Peyer's patch (tissue), 4 donors: ENCODE measurements at regions not wholly inside any gene's neighbourhood (a gene's known extent, or its start where the extent isn't known, plus 50 kb on each side); places are given as distances from the start of the nearest gene placed in this dataset.

Source experiments
- POLR2A ChIP-seq, 2 donors: fragments of 450-650 bp; IDR thresholded peaks; one replicate each; pipeline ENCODE4 v1.5.1; 2017; ENCODE audit warnings: antibody characterized with exemption in 2 of 2, mild to moderate bottlenecking in 2 of 2, moderate library complexity in 2 of 2
- TF ChIP-seq, protein P1 (sequence below), 6 experiments: fragments of 450-650 bp in 4 of 6; fragments of 200-600 bp in 2 of 6; sonication (generic) in 1 of 6; IDR thresholded peaks; one replicate each; pipeline ENCODE4 v1.5.1; 2017 to 2019; ENCODE audit warnings: antibody characterized with exemption in 6 of 6, mild to moderate bottlenecking in 3 of 6, moderate library complexity in 1 of 6

GRCh38 chr7:110387689-110388088 is 703.2 kb upstream of the LRRN3 start:
- TF ChIP-seq, protein P1, sequence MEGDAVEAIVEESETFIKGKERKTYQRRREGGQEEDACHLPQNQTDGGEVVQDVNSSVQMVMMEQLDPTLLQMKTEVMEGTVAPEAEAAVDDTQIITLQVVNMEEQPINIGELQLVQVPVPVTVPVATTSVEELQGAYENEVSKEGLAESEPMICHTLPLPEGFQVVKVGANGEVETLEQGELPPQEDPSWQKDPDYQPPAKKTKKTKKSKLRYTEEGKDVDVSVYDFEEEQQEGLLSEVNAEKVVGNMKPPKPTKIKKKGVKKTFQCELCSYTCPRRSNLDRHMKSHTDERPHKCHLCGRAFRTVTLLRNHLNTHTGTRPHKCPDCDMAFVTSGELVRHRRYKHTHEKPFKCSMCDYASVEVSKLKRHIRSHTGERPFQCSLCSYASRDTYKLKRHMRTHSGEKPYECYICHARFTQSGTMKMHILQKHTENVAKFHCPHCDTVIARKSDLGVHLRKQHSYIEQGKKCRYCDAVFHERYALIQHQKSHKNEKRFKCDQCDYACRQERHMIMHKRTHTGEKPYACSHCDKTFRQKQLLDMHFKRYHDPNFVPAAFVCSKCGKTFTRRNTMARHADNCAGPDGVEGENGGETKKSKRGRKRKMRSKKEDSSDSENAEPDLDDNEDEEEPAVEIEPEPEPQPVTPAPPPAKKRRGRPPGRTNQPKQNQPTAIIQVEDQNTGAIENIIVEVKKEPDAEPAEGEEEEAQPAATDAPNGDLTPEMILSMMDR (IDR thresholded peaks at IDR 0.05) = no peak
- no peak for TF ChIP-seq POLR2A (IDR thresholded peaks at IDR 0.05)
